Activated CD8-positive, alpha-beta T cell treated with anti-CD3 and anti-CD28 coated beads for 36 hours (primary cell): ENCODE measurements at regions not wholly inside any gene's neighbourhood (a gene's known extent, or its start where the extent isn't known, plus 50 kb on each side); places are given as distances from the start of the nearest gene placed in this dataset.
"Not testable (repeated sequence)": the region's sequence is repeated elsewhere in the genome, so short reads cannot be mapped to it uniquely, and the experiment has no call there.

Experiments used
- ATAC-seq: fragments of 200-7000 bp; cut with Tn5 transposase; one replicate; pipeline ENCODE4 v1.10.0; 2021; ENCODE audit warnings: mild to moderate bottlenecking, moderate library complexity
- CTCF ChIA-PET: fragments of 350-600 bp; sonication (Branson Sonifier 250); formaldehyde crosslinking; loops from one replicate; lab custom pipeline; 2021; ENCODE audit warnings: antibody characterized with exemption; lab: Charles Lee
- POLR2A ChIA-PET: fragments of 350-600 bp; sonication (Branson Sonifier 250); formaldehyde crosslinking; loops from one replicate; lab custom pipeline; 2021; ENCODE audit warnings: antibody characterized with exemption; lab: Charles Lee
- DNase-seq: peaks from one replicate; pipeline ENCODE4 v3.0.0-alpha.2; 2020
- H3K27ac Mint-ChIP-seq: one replicate; pipeline ENCODE4 v1.8.0; 2021; ENCODE audit warnings: mild to moderate bottlenecking, mixed read lengths
- H3K27me3 Mint-ChIP-seq: one replicate; pipeline ENCODE4 v1.8.0; 2021; ENCODE audit warnings: mixed read lengths
- H3K36me3 Mint-ChIP-seq: one replicate; pipeline ENCODE4 v1.8.0; 2021; ENCODE audit warnings: low read depth, mixed read lengths
- H3K4me1 Mint-ChIP-seq: one replicate; pipeline ENCODE4 v1.8.0; 2021; ENCODE audit warnings: low read depth, mixed read lengths
- H3K4me3 Mint-ChIP-seq: one replicate; pipeline ENCODE4 v1.8.0; 2021; ENCODE audit warnings: mild to moderate bottlenecking, moderate library complexity, mixed read lengths
- H3K9me3 Mint-ChIP-seq: one replicate; pipeline ENCODE4 v1.8.0; 2021; ENCODE audit warnings: mixed read lengths
- CTCF ChIP-seq: fragments of 200-600 bp; IDR thresholded peaks from one replicate; pipeline ENCODE4 v1.8.0; 2022; ENCODE audit warnings: antibody characterized with exemption, mild to moderate bottlenecking
- intact Hi-C: fragments of 100-400 bp; cut with micrococcal nuclease; formaldehyde crosslinking; loops from one replicate; pipeline ENCODE4 v1.10.0; 2022

GRCh38 chr2:64814007-64814406 lies 160.3 kb upstream of the SERTAD2 start:
- ATAC-seq: no peak
- CTCF ChIA-PET: no interaction called here
- Mint-ChIP-seq H3K4me1 (peaks cover 24% of the 10 kb centered on the region), H3K36me3 (no peaks in the 10 kb centered on the region), H3K27ac (no peak overlapping the region), H3K4me3 (no peak overlapping the region), H3K27me3 (no peaks in the 10 kb centered on the region), H3K9me3 (no peaks in the 10 kb centered on the region)
- intact Hi-C loops: no loop called here
- DNase-seq: no peak
- POLR2A ChIA-PET: no interaction called here
- no peak for TF ChIP-seq CTCF

GRCh38 chr2:64816526-64816925 lies 162.8 kb upstream of the SERTAD2 start:
- H3K36me3 Mint-ChIP-seq, intact Hi-C loops, DNase-seq, POLR2A ChIA-PET, ATAC-seq, H3K4me3 Mint-ChIP-seq, H3K27ac Mint-ChIP-seq, H3K9me3 Mint-ChIP-seq, H3K27me3 Mint-ChIP-seq: not testable (repeated sequence)
- H3K4me1 Mint-ChIP-seq: peaks cover 38% of the 10 kb centered on the region
- CTCF ChIA-PET: interaction anchor here (1.1 kb wide), 1 partner anchor 9 kb away, joined by 3 read pairs; no protein-coding TSS in a partner anchor

- TF ChIP-seq CTCF: no peak
- H3K4me3 Mint-ChIP-seq: no peak overlapping the region
- peaks cover 2% of the 10 kb centered on the region for H3K36me3 Mint-ChIP-seq
- ChIA-PET CTCF (interaction anchor here (1.1 to 1.2 kb wide), 2 partner anchors 10 to 15 kb away, joined by 3 read pairs; no protein-coding TSS in a partner anchor), POLR2A (no interaction called here)
- H3K4me1 Mint-ChIP-seq: peaks cover 29% of the 10 kb centered on the region
- DNase-seq (no peak), ATAC-seq (no peak)
- intact Hi-C loops: no loop called here
- no peaks in the 10 kb centered on the region for H3K9me3 Mint-ChIP-seq
- H3K27ac Mint-ChIP-seq: no peak overlapping the region
- no peaks in the 10 kb centered on the region for H3K27me3 Mint-ChIP-seq
Measured at GRCh38 chr2:64817453-64817852, 163.7 kb upstream of the SERTAD2 start.

GRCh38 chr2:64818664-64819060 lies 164.9 kb upstream of the SERTAD2 start:
- Mint-ChIP-seq H3K4me3 (no peak overlapping the region), H3K27ac (peak overlapping the region; percentile 40), H3K4me1 (peaks cover 27% of the 10 kb centered on the region), H3K36me3 (peaks cover 2% of the 10 kb centered on the region), H3K9me3 (no peaks in the 10 kb centered on the region), H3K27me3 (no peaks in the 10 kb centered on the region)
- DNase-seq (no peak), ATAC-seq (no peak)
- ChIA-PET CTCF (interaction anchor here (0.9 kb wide), 1 partner anchor 51 kb away, joined by 3 read pairs; no protein-coding TSS in a partner anchor), POLR2A (interaction anchor here (0.6 to 1.0 kb wide), 2 partner anchors 38 to 143 kb away, joined by 3 to 4 read pairs; no protein-coding TSS in a partner anchor)
- TF ChIP-seq CTCF: no peak
- intact Hi-C loops: no loop called here

GRCh38 chr2:64819361-64819760 lies 165.6 kb upstream of the SERTAD2 start:
- POLR2A ChIA-PET: interaction anchor here (1.0 to 1.6 kb wide), 5 partner anchors 9 to 170 kb away, joined by 3 to 4 read pairs (median 4); no protein-coding TSS in a partner anchor
- Mint-ChIP-seq H3K9me3 (no peaks in the 10 kb centered on the region), H3K36me3 (peaks cover 2% of the 10 kb centered on the region), H3K4me1 (peaks cover 27% of the 10 kb centered on the region), H3K4me3 (peak overlapping the region; percentile 65), H3K27ac (peak overlapping the region; percentile 93), H3K27me3 (no peaks in the 10 kb centered on the region)
- ATAC-seq (no peak), DNase-seq (no peak)
- CTCF ChIA-PET: interaction anchor here (0.9 to 2.9 kb wide), 4 partner anchors 9 to 173 kb away, joined by 3 to 12 read pairs (median 6); no protein-coding TSS in a partner anchor
- no peak for TF ChIP-seq CTCF
- intact Hi-C loops: no loop called here
